HepG2 (cell line): ENCODE measurements at regions not wholly inside any gene's neighbourhood (a gene's known extent, or its start where the extent isn't known, plus 50 kb on each side); places are given as distances from the start of the nearest gene placed in this dataset.

Experiments
- KIAA2018 ChIP-seq: sonication (generic); formaldehyde crosslinking; IDR thresholded peaks from 2 replicates; pipeline ENCODE4 v1.5.0; 2020; ENCODE audit warnings: mild to moderate bottlenecking, missing genetic modification reagents, borderline replicate concordance
- MAZ ChIP-seq, 2 experiments: sonication (generic) in 1 of 2; formaldehyde crosslinking in 1 of 2; IDR thresholded peaks; 2 replicates each; pipeline versions ENCODE4 v1.5.0 to v1.6.1; 2012 to 2020; ENCODE audit warnings: low read depth in 2 of 2, mild to moderate bottlenecking in 2 of 2, borderline replicate concordance in 1 of 2, improper control_type of control experiment in 1 of 2, low read length in 1 of 2, missing genetic modification reagents in 1 of 2, moderate library complexity in 1 of 2
- PHF21A ChIP-seq: sonication (generic); formaldehyde crosslinking; IDR thresholded peaks from 2 replicates; pipeline ENCODE4 v1.5.0; 2020; ENCODE audit warnings: mild to moderate bottlenecking, missing genetic modification reagents
- TF ChIP-seq, protein P1 (sequence below): sonication (generic); formaldehyde crosslinking; IDR thresholded peaks from 2 replicates; pipeline ENCODE4 v1.9.0; 2021; ENCODE audit warnings: mild to moderate bottlenecking, missing genetic modification reagents

DNA sequence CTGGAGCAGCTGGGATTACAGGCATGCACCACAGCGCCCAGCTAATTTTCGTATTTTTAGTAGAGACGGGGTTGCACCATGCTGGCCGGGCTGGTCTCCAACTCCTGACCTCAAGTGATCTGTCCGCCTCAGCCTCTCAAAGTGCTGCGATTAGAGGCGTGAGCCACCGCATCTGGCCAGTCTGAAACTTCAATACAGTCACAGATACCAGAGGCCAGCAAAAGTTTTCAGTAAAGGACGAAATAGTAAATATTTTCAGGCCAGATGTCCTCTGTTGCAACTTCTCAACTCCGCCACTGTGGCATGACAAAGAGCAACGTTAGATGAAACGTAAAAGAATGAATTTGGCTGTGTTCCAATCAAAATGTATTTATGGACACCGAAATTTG is 403.6 kb downstream of the MN1 start (continued):
- no peak for TF ChIP-seq KIAA2018
- TF ChIP-seq PHF21A (CRISPR knock-in tag), result no peak
- TF ChIP-seq MAZ (IDR thresholded peaks at IDR 0.05; ENCODE audit: borderline replicate concordance, low read depth, low read length), result no peak
- no peak for TF ChIP-seq MAZ (CRISPR knock-in tag; IDR thresholded peaks at IDR 0.05; ENCODE audit: low read depth)
- TF ChIP-seq, protein P1, sequence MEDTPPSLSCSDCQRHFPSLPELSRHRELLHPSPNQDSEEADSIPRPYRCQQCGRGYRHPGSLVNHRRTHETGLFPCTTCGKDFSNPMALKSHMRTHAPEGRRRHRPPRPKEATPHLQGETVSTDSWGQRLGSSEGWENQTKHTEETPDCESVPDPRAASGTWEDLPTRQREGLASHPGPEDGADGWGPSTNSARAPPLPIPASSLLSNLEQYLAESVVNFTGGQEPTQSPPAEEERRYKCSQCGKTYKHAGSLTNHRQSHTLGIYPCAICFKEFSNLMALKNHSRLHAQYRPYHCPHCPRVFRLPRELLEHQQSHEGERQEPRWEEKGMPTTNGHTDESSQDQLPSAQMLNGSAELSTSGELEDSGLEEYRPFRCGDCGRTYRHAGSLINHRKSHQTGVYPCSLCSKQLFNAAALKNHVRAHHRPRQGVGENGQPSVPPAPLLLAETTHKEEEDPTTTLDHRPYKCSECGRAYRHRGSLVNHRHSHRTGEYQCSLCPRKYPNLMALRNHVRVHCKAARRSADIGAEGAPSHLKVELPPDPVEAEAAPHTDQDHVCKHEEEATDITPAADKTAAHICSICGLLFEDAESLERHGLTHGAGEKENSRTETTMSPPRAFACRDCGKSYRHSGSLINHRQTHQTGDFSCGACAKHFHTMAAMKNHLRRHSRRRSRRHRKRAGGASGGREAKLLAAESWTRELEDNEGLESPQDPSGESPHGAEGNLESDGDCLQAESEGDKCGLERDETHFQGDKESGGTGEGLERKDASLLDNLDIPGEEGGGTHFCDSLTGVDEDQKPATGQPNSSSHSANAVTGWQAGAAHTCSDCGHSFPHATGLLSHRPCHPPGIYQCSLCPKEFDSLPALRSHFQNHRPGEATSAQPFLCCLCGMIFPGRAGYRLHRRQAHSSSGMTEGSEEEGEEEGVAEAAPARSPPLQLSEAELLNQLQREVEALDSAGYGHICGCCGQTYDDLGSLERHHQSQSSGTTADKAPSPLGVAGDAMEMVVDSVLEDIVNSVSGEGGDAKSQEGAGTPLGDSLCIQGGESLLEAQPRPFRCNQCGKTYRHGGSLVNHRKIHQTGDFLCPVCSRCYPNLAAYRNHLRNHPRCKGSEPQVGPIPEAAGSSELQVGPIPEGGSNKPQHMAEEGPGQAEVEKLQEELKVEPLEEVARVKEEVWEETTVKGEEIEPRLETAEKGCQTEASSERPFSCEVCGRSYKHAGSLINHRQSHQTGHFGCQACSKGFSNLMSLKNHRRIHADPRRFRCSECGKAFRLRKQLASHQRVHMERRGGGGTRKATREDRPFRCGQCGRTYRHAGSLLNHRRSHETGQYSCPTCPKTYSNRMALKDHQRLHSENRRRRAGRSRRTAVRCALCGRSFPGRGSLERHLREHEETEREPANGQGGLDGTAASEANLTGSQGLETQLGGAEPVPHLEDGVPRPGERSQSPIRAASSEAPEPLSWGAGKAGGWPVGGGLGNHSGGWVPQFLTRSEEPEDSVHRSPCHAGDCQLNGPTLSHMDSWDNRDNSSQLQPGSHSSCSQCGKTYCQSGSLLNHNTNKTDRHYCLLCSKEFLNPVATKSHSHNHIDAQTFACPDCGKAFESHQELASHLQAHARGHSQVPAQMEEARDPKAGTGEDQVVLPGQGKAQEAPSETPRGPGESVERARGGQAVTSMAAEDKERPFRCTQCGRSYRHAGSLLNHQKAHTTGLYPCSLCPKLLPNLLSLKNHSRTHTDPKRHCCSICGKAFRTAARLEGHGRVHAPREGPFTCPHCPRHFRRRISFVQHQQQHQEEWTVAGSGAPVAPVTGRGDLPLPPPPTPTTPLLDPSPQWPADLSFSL (CRISPR knock-in tag), result no peak
